H1 (cell line): ENCODE measurements at regions not wholly inside any gene's neighbourhood (a gene's known extent, or its start where the extent isn't known, plus 50 kb on each side); places are given as distances from the start of the nearest gene placed in this dataset.

Experiments
- CTCF ChIA-PET: fragments of 300-600 bp; sonication (Branson Sonifier 250); formaldehyde crosslinking; loops from one replicate; lab custom pipeline; 2021; ENCODE audit not compliant: partially characterized antibody; lab: Charles Lee
- POLR2A ChIA-PET: fragments of 300-600 bp; sonication (Branson Sonifier 250); formaldehyde crosslinking; loops from one replicate; lab custom pipeline; 2021; ENCODE audit warnings: inconsistent platforms; ENCODE audit not compliant: partially characterized antibody; lab: Charles Lee
- DNase-seq, 2 experiments: peaks; one replicate each; pipeline versions ENCODE4 v3.0.0 to v3.0.0-alpha.2; 2010 to 2022; ENCODE audit warnings: low spot score in 2 of 2, low read depth in 1 of 2, mixed read lengths in 1 of 2
- FAIRE-seq: peaks from 2 replicates; lab custom pipeline; 2011; peaks lifted over from hg19 to GRCh38; lab: Jason Lieb, UNC
- H2AFZ ChIP-seq: 2 replicates; pipeline ENCODE4 v1.8.1; 2012; ENCODE audit warnings: low read length, inconsistent platforms
- H2AK5ac ChIP-seq: 2 replicates; pipeline ENCODE4 v1.6.1; 2013; ENCODE audit warnings: low read depth, low read length
- H2BK120ac ChIP-seq: replicated peaks from 2 replicates; pipeline ENCODE3; 2013; ENCODE audit warnings: low read depth, low read length, inconsistent platforms
- H2BK12ac ChIP-seq: 2 replicates; pipeline ENCODE4 v1.6.1; 2013; ENCODE audit warnings: low read depth, low read length
- H2BK15ac ChIP-seq: 2 replicates; pipeline ENCODE4 v1.6.1; 2013; ENCODE audit warnings: low read length
- H2BK20ac ChIP-seq: 2 replicates; pipeline ENCODE4 v1.6.1; 2013; ENCODE audit warnings: low read length
- H2BK5ac ChIP-seq: 2 replicates; pipeline ENCODE4 v1.6.1; 2013; ENCODE audit warnings: low read depth, low read length
- H3K14ac ChIP-seq: 2 replicates; pipeline ENCODE4 v1.6.1; 2013; ENCODE audit warnings: inconsistent platforms; ENCODE audit not compliant: insufficient read length
- H3K18ac ChIP-seq: 2 replicates; pipeline ENCODE4 v1.6.1; 2013; ENCODE audit warnings: low read length; ENCODE audit errors: extremely low read depth
- H3K23ac ChIP-seq: 2 replicates; pipeline ENCODE4 v1.6.1; 2013; ENCODE audit warnings: inconsistent platforms; ENCODE audit not compliant: insufficient read length
- H3K23me2 ChIP-seq: 2 replicates; pipeline ENCODE4 v1.6.1; 2013; ENCODE audit warnings: low read depth, low read length
- H3K27ac ChIP-seq: 2 replicates; pipeline ENCODE4 v1.6.1; 2011; ENCODE audit warnings: low read depth, low read length, inconsistent platforms
- H3K27me3 ChIP-seq, 4 experiments: replicated peaks in 1 of 4; 1 replicate in 1 of 4; 2 replicates in 3 of 4; pipeline versions ENCODE4 v1.6.1 to v1.8.1; 2011 to 2013; ENCODE audit warnings: low read length in 3 of 4, mild to moderate bottlenecking in 3 of 4, inconsistent platforms in 2 of 4, mixed read lengths in 2 of 4, moderate library complexity in 1 of 4; ENCODE audit not compliant: control insufficient read depth in 3 of 4, insufficient read depth in 3 of 4; ENCODE audit errors: extremely low read depth in 1 of 4
- H3K36me3 ChIP-seq, 4 experiments: 2 replicates each; pipeline versions ENCODE4 v1.6.1 to v1.8.1; 2011 to 2013; ENCODE audit warnings: mild to moderate bottlenecking in 4 of 4, low read length in 3 of 4, moderate library complexity in 2 of 4, control low read depth in 1 of 4, inconsistent platforms in 1 of 4; ENCODE audit not compliant: insufficient read depth in 4 of 4, control insufficient read depth in 2 of 4
- H3K4ac ChIP-seq: replicated peaks from 2 replicates; pipeline ENCODE3; 2013; ENCODE audit warnings: low read length, low read depth, mixed read lengths, inconsistent platforms; ENCODE audit not compliant: insufficient read length
- H3K4me1 ChIP-seq, 4 experiments: replicated peaks in 1 of 4; 1 replicate in 1 of 4; 2 replicates in 3 of 4; pipeline versions ENCODE4 v1.6.1 to v1.8.1; 2011 to 2013; ENCODE audit warnings: low read length in 3 of 4, inconsistent platforms in 2 of 4, mixed read lengths in 1 of 4; ENCODE audit not compliant: insufficient read depth in 4 of 4, control insufficient read depth in 3 of 4
- H3K4me2 ChIP-seq, 2 experiments: 2 replicates each; pipeline versions ENCODE4 v1.6.1 to v1.8.1; 2011 to 2013; ENCODE audit warnings: low read depth in 2 of 2, low read length in 2 of 2, control low read depth in 1 of 2, inconsistent platforms in 1 of 2, mild to moderate bottlenecking in 1 of 2; ENCODE audit not compliant: insufficient read depth in 1 of 2
- H3K4me3 ChIP-seq, 4 experiments: fragments of 200-600, 300-600 bp in 1 of 4; sonication (generic), shearing (Covaris generic), sonication (Bioruptor Twin) in 1 of 4; 2 replicates each; pipeline versions ENCODE4 v1.5.1 to v1.8.1; 2011 to 2016; ENCODE audit warnings: low read length in 4 of 4, low read depth in 3 of 4, control low read depth in 2 of 4, inconsistent platforms in 2 of 4, mild to moderate bottlenecking in 2 of 4, mixed read lengths in 1 of 4, moderate library complexity in 1 of 4; ENCODE audit not compliant: insufficient read depth in 2 of 4; ENCODE audit errors: extremely low read depth in 1 of 4
- H3K56ac ChIP-seq: replicated peaks from 2 replicates; pipeline ENCODE3; 2013; ENCODE audit warnings: low read depth, mild to moderate bottlenecking, mixed read lengths, low read length, inconsistent platforms; ENCODE audit not compliant: insufficient read length
- H3K79me1 ChIP-seq: 2 replicates; pipeline ENCODE4 v1.6.1; 2013; ENCODE audit warnings: low read depth, low read length, control low read depth
- H3K79me2 ChIP-seq, 2 experiments: 2 replicates each; pipeline versions ENCODE4 v1.6.1 to v1.8.1; 2012 to 2013; ENCODE audit warnings: low read length in 2 of 2, mild to moderate bottlenecking in 2 of 2, inconsistent platforms in 1 of 2; ENCODE audit not compliant: insufficient read depth in 2 of 2, control insufficient read depth in 1 of 2
- H3K9ac ChIP-seq, 4 experiments: replicated peaks in 1 of 4; 1 replicate in 1 of 4; 2 replicates in 3 of 4; pipeline versions ENCODE4 v1.6.1 to v1.8.1; 2011 to 2013; ENCODE audit warnings: low read depth in 3 of 4, low read length in 3 of 4, control low read depth in 2 of 4, mild to moderate bottlenecking in 2 of 4, moderate library complexity in 2 of 4, inconsistent platforms in 1 of 4; ENCODE audit errors: extremely low read depth in 1 of 4
- H3K9me3 ChIP-seq, 2 experiments: 2 replicates each; pipeline versions ENCODE4 v1.6.1 to v1.8.1; 2012 to 2013; ENCODE audit warnings: mild to moderate bottlenecking in 2 of 2, moderate library complexity in 2 of 2, control low read depth in 1 of 2, inconsistent platforms in 1 of 2, low read depth in 1 of 2, low read length in 1 of 2, mixed read lengths in 1 of 2; ENCODE audit not compliant: insufficient read depth in 2 of 2
- H4K20me1 ChIP-seq, 2 experiments: replicated peaks in 1 of 2; 2 replicates each; pipeline versions ENCODE3 to v1.8.1; 2011 to 2013; ENCODE audit warnings: inconsistent platforms in 2 of 2, low read length in 2 of 2, mild to moderate bottlenecking in 1 of 2; ENCODE audit not compliant: insufficient read depth in 2 of 2, control insufficient read depth in 1 of 2
- H4K5ac ChIP-seq: 2 replicates; pipeline ENCODE4 v1.6.1; 2013; ENCODE audit warnings: low read length, low read depth, mixed read lengths, inconsistent platforms; ENCODE audit not compliant: insufficient read length
- H4K8ac ChIP-seq: 2 replicates; pipeline ENCODE4 v1.8.0; 2013; ENCODE audit warnings: mild to moderate bottlenecking, moderate library complexity, low read length, inconsistent platforms; ENCODE audit not compliant: insufficient read depth; ENCODE audit errors: extremely low read depth
- H4K91ac ChIP-seq: replicated peaks from 2 replicates; pipeline ENCODE3; 2013; ENCODE audit warnings: low read length, mixed read lengths, inconsistent platforms; ENCODE audit not compliant: insufficient read length
- BACH1 ChIP-seq: IDR thresholded peaks from 2 replicates; pipeline ENCODE4 v1.6.1; 2012; ENCODE audit warnings: low read length, improper control_type of control experiment
- CTCF ChIP-seq, 3 experiments: IDR thresholded peaks; 1 replicate in 2 of 3; 2 replicates in 1 of 3; pipeline versions ENCODE4 v1.5.1 to v1.6.1; 2011; ENCODE audit warnings: low read length in 3 of 3, mild to moderate bottlenecking in 3 of 3, inconsistent platforms in 2 of 3, low read depth in 1 of 3, moderate library complexity in 1 of 3; ENCODE audit not compliant: insufficient read depth in 1 of 3; ENCODE audit errors: control extremely low read depth in 1 of 3
- GTF2F1 ChIP-seq: IDR thresholded peaks from 2 replicates; pipeline ENCODE4 v1.6.1; 2012; ENCODE audit warnings: low read depth, low read length, improper control_type of control experiment, borderline replicate concordance
- KDM4A ChIP-seq: IDR thresholded peaks from one replicate; pipeline ENCODE4 v1.7.1; 2012; ENCODE audit warnings: low read depth, mild to moderate bottlenecking, moderate library complexity, low read length, inconsistent platforms; ENCODE audit not compliant: severe bottlenecking
- KDM5A ChIP-seq: fragments of 200-600 bp; IDR thresholded peaks from 2 replicates; pipeline ENCODE4 v1.7.1; 2012; ENCODE audit warnings: mild to moderate bottlenecking, low read length, inconsistent platforms, mixed read lengths
- PHF8 ChIP-seq: fragments of 200-600 bp; sonication (generic); conservative IDR thresholded peaks from 2 replicates; pipeline ENCODE4 v1.7.1; 2012; ENCODE audit warnings: low read depth, mild to moderate bottlenecking, inconsistent platforms, low read length, moderate library complexity
- RAD21 ChIP-seq, 2 experiments: IDR thresholded peaks in 1 of 2; conservative IDR thresholded peaks in 1 of 2; 2 replicates each; pipeline ENCODE4 v1.6.1; 2011; ENCODE audit warnings: low read depth in 2 of 2, low read length in 2 of 2, improper control_type of control experiment in 1 of 2, inconsistent platforms in 1 of 2, mild to moderate bottlenecking in 1 of 2, moderate library complexity in 1 of 2
- RBBP5 ChIP-seq: IDR thresholded peaks from 2 replicates; pipeline ENCODE4 v1.7.1; 2012; ENCODE audit warnings: low read depth, mild to moderate bottlenecking, inconsistent platforms, low read length, moderate library complexity, borderline replicate concordance
- RXRA ChIP-seq: IDR thresholded peaks from 2 replicates; pipeline ENCODE4 v1.6.1; 2011; ENCODE audit warnings: low read depth, mild to moderate bottlenecking, low read length, moderate library complexity; ENCODE audit not compliant: insufficient read depth
- SAP30 ChIP-seq: fragments of 300-600 bp; sonication (generic); IDR thresholded peaks from 2 replicates; pipeline ENCODE4 v1.7.1; 2012; ENCODE audit warnings: low read length, moderate library complexity, mild to moderate bottlenecking, inconsistent platforms; ENCODE audit not compliant: insufficient read depth, insufficient replicate concordance
- SIRT6 ChIP-seq: IDR thresholded peaks from one replicate; pipeline ENCODE4 v1.7.1; 2012; ENCODE audit warnings: low read length, inconsistent platforms
- WGBS, 2 experiments: shearing (Covaris generic) in 1 of 2; methylation state at CpG; one replicate each; pipeline versions ENCODE4 v1.1.6 to v1.1.7; 2013 to 2015; ENCODE audit warnings: low lambda C conversion rate in 2 of 2, mixed read lengths in 2 of 2, inconsistent platforms in 1 of 2, low coverage in 1 of 2, missing lambda C conversion rate in 1 of 2; ENCODE audit not compliant: insufficient replicate concordance in 2 of 2, insufficient coverage in 1 of 2, insufficient read length in 1 of 2; ENCODE audit errors: extremely low coverage in 1 of 2, missing lambda C conversion rate in 1 of 2; 5-methylcytosine and 5-hydroxymethylcytosine counted together

- no peak overlapping the region for H4K5ac ChIP-seq
- TF ChIP-seq KDM4A (no peak), PHF8 (no peak), CTCF (IDR thresholded peaks at IDR 0.05; ENCODE audit: control extremely low read depth in 1 of 3, insufficient read depth in 1 of 3, low read depth in 1 of 3, low read length in 3 of 3) (no peak), RBBP5 (no peak), BACH1 (no peak), RXRA (no peak), KDM5A (no peak), SIRT6 (no peak), GTF2F1 (no peak), SAP30 (no peak), RAD21 (IDR thresholded peaks at IDR 0.05 in 1 of 2, conservative IDR thresholded peaks at IDR 0.05 in 1 of 2; ENCODE audit: low read depth in 2 of 2, low read length in 2 of 2) (no peak)
These were observed 129.8 kb downstream of the FAM174B start for GRCh38 chr15:92525758-92526245.

More at GRCh38 chr15:92525758-92526245, 129.8 kb downstream of the FAM174B start:
- Histone ChIP-seq H2BK15ac (no peak overlapping the region), H4K20me1 (no peaks in the 10 kb centered on the region), H3K14ac (no peak overlapping the region), H2BK120ac (no peak overlapping the region), H4K91ac (no peak overlapping the region), H3K27ac (no peak overlapping the region), H2BK5ac (no peak overlapping the region), H3K18ac (peak overlapping the region; percentile 48; the same call in 1 of the 2 replicates), H3K27me3 (no peaks in the 10 kb centered on the region), H3K56ac (no peak overlapping the region), H3K4me3 (no peak overlapping the region), H3K79me1 (no peaks in the 10 kb centered on the region), H3K23ac (no peak overlapping the region), H3K4me1 (peaks cover 0 to 7% (median 0%) of the 10 kb centered on the region in 4 experiments; a peak in 1 of 7 replicates), H3K79me2 (no peaks in the 10 kb centered on the region), H2BK20ac (no peak overlapping the region), H3K23me2 (no peaks in the 10 kb centered on the region), H4K8ac (no peak overlapping the region), H3K4ac (no peak overlapping the region), H2AK5ac (no peak overlapping the region), H3K36me3 (no peaks in the 10 kb centered on the region), H2AFZ (no peak overlapping the region), H3K9me3 (peaks cover 0 to 5% of the 10 kb centered on the region in 2 experiments; a peak in 1 of 4 replicates), H2BK12ac (no peak overlapping the region; the same call in 1 of the 2 replicates), H3K4me2 (no peak overlapping the region), H3K9ac (no peak overlapping the region)
- CTCF ChIA-PET: no interaction called here
- FAIRE-seq (no peak), DNase-seq (no peak)
- WGBS, 2 experiments: 84% methylated on average over 3 of the region's 3 CpGs; no CpG with 5 or more reads in 1 of the 2 experiments
- POLR2A ChIA-PET: no interaction called here
